HG03342 (cell line): ENCODE measurements at regions not wholly inside any gene's neighbourhood (a gene's known extent, or its start where the extent isn't known, plus 50 kb on each side); places are given as distances from the start of the nearest gene placed in this dataset.

ENCODE experiments used
- ATAC-seq: cut with Tn5 transposase; IDR thresholded peaks from one replicate; pipeline ENCODE4 v1.9.1; 2021; ENCODE audit warnings: mild to moderate bottlenecking, moderate library complexity; ENCODE audit not compliant: unreplicated experiment

GRCh38 chrX:8870411-8870810, 69.2 kb upstream of the FAM9A start:
- no peak for ATAC-seq

- ATAC-seq: no peak
Measured at GRCh38 chrX:8869812-8870211, 68.6 kb upstream of the FAM9A start.

GRCh38 chrX:8868906-8869305, 67.7 kb upstream of the FAM9A start:
- no peak for ATAC-seq

GRCh38 chrX:8868070-8868773, 67.0 kb upstream of the FAM9A start:
- no peak for ATAC-seq

- no peak for ATAC-seq
Measured at GRCh38 chrX:8867406-8867805, 66.2 kb upstream of the FAM9A start.

- ATAC-seq: no peak
Measured at GRCh38 chrX:8864161-8864560, 63.0 kb upstream of the FAM9A start.

GRCh38 chrX:8861908-8862307, 60.7 kb upstream of the FAM9A start:
- ATAC-seq: no peak

- no peak for ATAC-seq
Measured at GRCh38 chrX:8851231-8851886, 50.2 kb upstream of the FAM9A start.
